ENCODE measurements at regions not wholly inside any gene's neighbourhood (a gene's known extent, or its start where the extent isn't known, plus 50 kb on each side); places are given as distances from the start of the nearest gene placed in this dataset.

- TF ChIP-seq CTCF (IDR thresholded peaks at IDR 0.05; ENCODE audit: low read length) (no peak), EZH2 (optimal IDR thresholded peaks at IDR 0.05; ENCODE audit: low read depth, low read length) (no peak), EZH2phosphoT487 (IDR thresholded peaks at IDR 0.05; ENCODE audit: low read length) (no peak)
These were observed 82.5 kb upstream of the PTPN1 start for GRCh38 chr20:50427719-50428083.
